OCI-LY7 (cell line): ENCODE measurements at regions not wholly inside any gene's neighbourhood (a gene's known extent, or its start where the extent isn't known, plus 50 kb on each side); places are given as distances from the start of the nearest gene placed in this dataset.

Experiments used
- BruUV-seq: library from RNA; stranded (reverse); fragments of 400-500 nt; replicated peaks from 2 replicates; lab custom pipeline; 2021; lab: Mats Ljungman, UMichigan
- CTCF ChIA-PET: fragments of 300-600 bp; sonication (Branson Sonifier 250); formaldehyde crosslinking; loops from one replicate; lab custom pipeline; 2022; ENCODE audit warnings: antibody characterized with exemption; ENCODE audit not compliant: unreplicated experiment; lab: Charles Lee
- POLR2A ChIA-PET: fragments of 300-600 bp; sonication (Branson Sonifier 250); formaldehyde crosslinking; loops from one replicate; lab custom pipeline; 2022; ENCODE audit warnings: antibody characterized with exemption; lab: Charles Lee
- DNase-seq: peaks from one replicate; pipeline ENCODE4 v3.0.0-alpha.2; 2015; ENCODE audit warnings: low spot score
- H2AFZ ChIP-seq: fragments of 200-600 bp; sonication (generic), shearing (Covaris generic); 2 replicates; pipeline ENCODE4 v1.6.1; 2014; ENCODE audit warnings: mild to moderate bottlenecking, antibody characterized with exemption, low read length, moderate library complexity
- H3K27ac ChIP-seq: fragments of 200-600 bp; sonication (generic); 2 replicates; pipeline ENCODE4 v1.5.1; 2014; ENCODE audit warnings: mixed run types, low read depth, mild to moderate bottlenecking, moderate library complexity, low read length, inconsistent platforms; ENCODE audit not compliant: poor library complexity, severe bottlenecking
- H3K36me3 ChIP-seq: fragments of 200-600 bp; sonication (generic); 2 replicates; pipeline ENCODE4 v1.6.1; 2014; ENCODE audit warnings: mild to moderate bottlenecking, antibody characterized with exemption, low read length, moderate library complexity, mixed read lengths; ENCODE audit not compliant: insufficient read depth
- H3K4me1 ChIP-seq: fragments of 200-600 bp; sonication (generic); 2 replicates; pipeline ENCODE4 v1.5.1; 2014; ENCODE audit warnings: mild to moderate bottlenecking, low read length; ENCODE audit not compliant: insufficient read depth, poor library complexity, severe bottlenecking
- H3K4me2 ChIP-seq: fragments of 200-600 bp; sonication (generic); 2 replicates; pipeline ENCODE4 v1.6.1; 2014; ENCODE audit warnings: mild to moderate bottlenecking, low read length
- H3K4me3 ChIP-seq: fragments of 200-600 bp; sonication (generic); 2 replicates; pipeline ENCODE4 v1.5.1; 2014; ENCODE audit warnings: mild to moderate bottlenecking, low read depth, low read length; ENCODE audit not compliant: poor library complexity, severe bottlenecking
- H3K79me2 ChIP-seq: fragments of 200-600 bp; sonication (generic); 2 replicates; pipeline ENCODE4 v1.6.1; 2016; ENCODE audit warnings: low read depth, mild to moderate bottlenecking, low read length, moderate library complexity, mixed read lengths; ENCODE audit not compliant: insufficient read depth
- H3K9me2 ChIP-seq: fragments of 200-600 bp; sonication (generic); 2 replicates; pipeline ENCODE4 v1.6.1; 2016; ENCODE audit warnings: mild to moderate bottlenecking, low read length, mixed read lengths; ENCODE audit not compliant: insufficient read depth
- H3K9me3 ChIP-seq: fragments of 200-600 bp; sonication (generic); 2 replicates; pipeline ENCODE4 v1.6.1; 2014; ENCODE audit warnings: mild to moderate bottlenecking, mixed run types, low read length, mixed read lengths
- H4K20me1 ChIP-seq: fragments of 200-600 bp; sonication (generic); 2 replicates; pipeline ENCODE4 v1.6.1; 2014; ENCODE audit warnings: mild to moderate bottlenecking, antibody characterized with exemption, low read length, moderate library complexity, mixed read lengths; ENCODE audit not compliant: insufficient read depth
- CTCF ChIP-seq: fragments of 200-600 bp; sonication (generic); conservative IDR thresholded peaks from 2 replicates; pipeline ENCODE4 v1.5.1; 2014; ENCODE audit warnings: mild to moderate bottlenecking, antibody characterized with exemption, low read length, moderate library complexity, mixed read lengths
- EZH2phosphoT487 ChIP-seq: fragments of 200-600 bp; sonication (generic); IDR thresholded peaks from 2 replicates; pipeline ENCODE4 v1.6.1; 2018; ENCODE audit warnings: low read depth, borderline replicate concordance, mild to moderate bottlenecking, mixed run types, antibody characterized with exemption, low read length, moderate library complexity, mixed read lengths
- intact Hi-C: fragments of 100-400 bp; cut with micrococcal nuclease; formaldehyde crosslinking; loops from one replicate; pipeline ENCODE4 v1.10.0; 2022; ENCODE audit not compliant: unreplicated experiment

- Histone ChIP-seq H4K20me1 (no peaks in the 10 kb centered on the region), H3K9me3 (no peaks in the 10 kb centered on the region), H3K27ac (no peak overlapping the region), H3K9me2 (0 out of 2 replicates have a peak, but pooled peaks cover 5% of the 10 kb centered on the region), H2AFZ (no peak overlapping the region), H3K36me3 (no peaks in the 10 kb centered on the region), H3K4me1 (no peaks in the 10 kb centered on the region), H3K4me2 (no peak overlapping the region), H3K4me3 (no peak overlapping the region), H3K79me2 (no peaks in the 10 kb centered on the region)
- intact Hi-C loops = no loop called here
- CTCF ChIA-PET = no interaction called here
- POLR2A ChIA-PET = no interaction called here
- TF ChIP-seq EZH2phosphoT487 (no peak), CTCF (no peak)
- no peak for DNase-seq
- BruUV-seq = no TSS peak
Measured at GRCh38 chr5:148765061-148765460, 61.4 kb upstream of the ADRB2 start.

- POLR2A ChIA-PET = no interaction called here
- CTCF ChIA-PET = no interaction called here
- intact Hi-C loops = no loop called here
- H3K9me3 ChIP-seq = no peaks in the 10 kb centered on the region
- TF ChIP-seq CTCF = no peak
- H3K4me2 ChIP-seq = no peak overlapping the region
- DNase-seq = no peak
- no peak overlapping the region for H2AFZ ChIP-seq
- no peaks in the 10 kb centered on the region for H3K36me3 ChIP-seq
- no peaks in the 10 kb centered on the region for H3K79me2 ChIP-seq
- BruUV-seq = no TSS peak
- H3K9me2 ChIP-seq = 0 out of 2 replicates have a peak, but pooled peaks cover 4% of the 10 kb centered on the region
- H4K20me1 ChIP-seq = no peaks in the 10 kb centered on the region
- H3K27ac ChIP-seq = no peak overlapping the region
- H3K4me1 ChIP-seq = peaks cover 3% of the 10 kb centered on the region
- no peak overlapping the region for H3K4me3 ChIP-seq
Measured at GRCh38 chr5:148768806-148769415, 57.5 kb upstream of the ADRB2 start.

- H3K4me2 ChIP-seq = no peak overlapping the region
- intact Hi-C loops = no loop called here
- H3K79me2 ChIP-seq = no peaks in the 10 kb centered on the region
- no peaks in the 10 kb centered on the region for H4K20me1 ChIP-seq
- ChIA-PET POLR2A (no interaction called here), CTCF (no interaction called here)
- H2AFZ ChIP-seq = no peak overlapping the region
- H3K27ac ChIP-seq = no peak overlapping the region
- no peaks in the 10 kb centered on the region for H3K9me3 ChIP-seq
- peaks cover 6% of the 10 kb centered on the region for H3K4me1 ChIP-seq
- no peak for DNase-seq
- no TSS peak for BruUV-seq
- TF ChIP-seq EZH2phosphoT487 (no peak), CTCF (no peak)
- no peak overlapping the region for H3K4me3 ChIP-seq
- no peaks in the 10 kb centered on the region for H3K9me2 ChIP-seq
- no peaks in the 10 kb centered on the region for H3K36me3 ChIP-seq
Measured at GRCh38 chr5:148769941-148770340, 56.5 kb upstream of the ADRB2 start.
